BLaER1 (cell line): ENCODE measurements at regions not wholly inside any gene's neighbourhood (a gene's known extent, or its start where the extent isn't known, plus 50 kb on each side); places are given as distances from the start of the nearest gene placed in this dataset.
A peak's percentile ranks its signal among the peaks of the same experiment; 100 is the strongest.

Experiments used
- H3K27ac ChIP-seq: shearing (Covaris generic); formaldehyde crosslinking; 2 replicates; pipeline ENCODE4 v1.8.1; 2022
- H3K27me3 ChIP-seq: shearing (Covaris generic); formaldehyde crosslinking; 2 replicates; pipeline ENCODE4 v1.8.1; 2022
- H3K36me3 ChIP-seq: shearing (Covaris generic); formaldehyde crosslinking; 2 replicates; pipeline ENCODE4 v1.8.1; 2022
- H3K4me1 ChIP-seq: shearing (Covaris generic); formaldehyde crosslinking; 2 replicates; pipeline ENCODE4 v1.8.1; 2022
- H3K4me2 ChIP-seq: shearing (Covaris generic); formaldehyde crosslinking; 2 replicates; pipeline ENCODE4 v1.8.1; 2022
- H3K4me3 ChIP-seq: shearing (Covaris generic); formaldehyde crosslinking; 2 replicates; pipeline ENCODE4 v1.8.1; 2022
- H3K9ac ChIP-seq: shearing (Covaris generic); formaldehyde crosslinking; 2 replicates; pipeline ENCODE4 v1.8.1; 2022
- H3K9me3 ChIP-seq: shearing (Covaris generic); formaldehyde crosslinking; 2 replicates; pipeline ENCODE4 v1.8.1; 2022
- H4K20me1 ChIP-seq: shearing (Covaris generic); formaldehyde crosslinking; 2 replicates; pipeline ENCODE4 v1.8.1; 2022
- Cebpa-rat ChIP-seq: shearing (Covaris generic); IDR thresholded peaks from 2 replicates; pipeline ENCODE4 v1.8.1; 2022

DNA sequence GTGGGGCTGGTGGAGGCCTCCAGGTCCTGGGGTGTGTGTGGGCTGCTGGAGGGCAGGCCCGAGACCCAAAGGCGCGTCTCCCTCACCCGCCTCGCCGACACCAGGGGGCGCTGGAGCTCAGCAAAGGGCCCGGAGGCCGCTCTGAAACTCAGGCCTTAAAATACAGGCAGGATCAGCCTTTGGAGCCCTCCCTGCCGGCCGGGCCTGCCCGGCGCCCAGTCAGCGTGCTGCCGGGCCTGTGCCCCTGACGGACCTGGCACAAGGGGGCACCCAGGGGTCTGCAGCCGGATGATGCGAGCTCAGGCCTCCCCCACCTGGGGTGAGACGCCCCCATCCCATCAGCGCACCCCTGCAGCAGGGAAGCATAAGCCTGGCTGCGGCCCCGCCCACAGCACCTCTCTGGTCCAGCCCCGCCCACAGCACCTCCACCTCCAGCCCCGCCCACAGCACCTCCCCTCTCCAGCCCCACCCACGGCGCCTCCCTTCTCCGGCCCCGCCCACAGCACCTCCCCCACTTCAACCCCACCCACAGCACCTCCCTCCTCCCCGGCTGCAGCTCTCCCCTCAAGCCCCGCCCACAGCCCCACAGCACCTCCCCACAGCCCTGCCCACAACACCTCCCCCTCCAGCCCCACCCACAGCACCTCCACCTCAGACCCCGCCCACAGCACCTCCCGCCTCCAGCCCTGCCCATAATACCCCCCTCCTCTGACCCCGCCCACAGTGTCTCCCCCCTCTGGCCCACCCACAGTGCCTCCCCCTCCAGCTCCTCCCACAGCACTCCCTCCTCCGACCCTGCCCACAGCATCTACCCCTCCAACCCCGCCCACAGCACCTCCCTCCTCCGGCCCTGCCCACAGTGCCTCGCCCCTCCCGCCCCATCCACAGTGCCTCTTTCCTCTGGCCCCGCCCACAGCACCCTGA is 92.8 kb upstream of the OTOS start:
- H3K36me3 ChIP-seq: no peaks in the 10 kb centered on the region
- H4K20me1 ChIP-seq: 0 out of 2 replicates have a peak, but pooled peaks cover 6% of the 10 kb centered on the region
- no peak for TF ChIP-seq Cebpa-rat
- peak overlapping the region; percentile 49; the same call in 1 of the 2 replicates for H3K9ac ChIP-seq
- H3K27me3 ChIP-seq: no peaks in the 10 kb centered on the region
- peaks cover 13% of the 10 kb centered on the region for H3K9me3 ChIP-seq
- peak overlapping the region; percentile 78 for H3K27ac ChIP-seq
- peak overlapping the region; percentile 57 for H3K4me3 ChIP-seq
- peaks cover 84% of the 10 kb centered on the region for H3K4me1 ChIP-seq
- peak overlapping the region; percentile 90 for H3K4me2 ChIP-seq

DNA sequence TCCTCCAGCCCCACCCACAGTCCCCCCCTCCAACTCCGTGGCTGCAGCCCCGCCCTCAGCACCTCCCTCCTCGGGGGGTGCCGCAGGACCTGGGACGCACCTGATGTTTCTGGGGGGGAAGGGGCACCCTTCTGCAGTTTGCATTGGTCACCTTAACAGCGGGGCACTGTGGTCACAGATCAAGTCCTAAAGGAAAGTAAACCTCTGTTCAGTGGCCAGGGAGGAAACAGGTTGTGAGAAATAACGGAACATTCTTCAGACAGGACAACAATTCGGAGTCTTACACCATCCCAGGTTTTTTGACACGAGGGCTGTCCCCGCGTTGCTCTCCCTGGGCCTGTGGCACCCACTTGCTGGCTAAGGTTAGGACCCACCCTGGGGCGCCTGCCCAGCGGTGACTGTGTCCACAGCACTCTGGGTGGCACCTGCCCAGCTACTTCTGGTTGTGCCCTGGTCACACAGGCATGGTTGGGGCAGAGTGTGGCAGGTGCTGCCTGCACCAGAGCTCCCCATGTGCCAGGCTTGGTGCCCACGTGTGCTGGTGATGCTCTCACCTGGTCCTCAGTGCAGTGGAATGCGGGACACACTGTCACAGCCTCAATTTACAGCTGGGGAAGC is 93.5 kb upstream of the OTOS start:
- Histone ChIP-seq H3K27ac (peak overlapping the region; percentile 63), H3K4me2 (peak overlapping the region; percentile 77), H3K9ac (no peak overlapping the region), H3K27me3 (no peaks in the 10 kb centered on the region), H3K9me3 (peaks cover 5% of the 10 kb centered on the region), H3K4me3 (no peak overlapping the region), H3K4me1 (peaks cover 84% of the 10 kb centered on the region), H4K20me1 (0 out of 2 replicates have a peak, but pooled peaks cover 6% of the 10 kb centered on the region), H3K36me3 (no peaks in the 10 kb centered on the region)
- TF ChIP-seq Cebpa-rat: no peak

DNA sequence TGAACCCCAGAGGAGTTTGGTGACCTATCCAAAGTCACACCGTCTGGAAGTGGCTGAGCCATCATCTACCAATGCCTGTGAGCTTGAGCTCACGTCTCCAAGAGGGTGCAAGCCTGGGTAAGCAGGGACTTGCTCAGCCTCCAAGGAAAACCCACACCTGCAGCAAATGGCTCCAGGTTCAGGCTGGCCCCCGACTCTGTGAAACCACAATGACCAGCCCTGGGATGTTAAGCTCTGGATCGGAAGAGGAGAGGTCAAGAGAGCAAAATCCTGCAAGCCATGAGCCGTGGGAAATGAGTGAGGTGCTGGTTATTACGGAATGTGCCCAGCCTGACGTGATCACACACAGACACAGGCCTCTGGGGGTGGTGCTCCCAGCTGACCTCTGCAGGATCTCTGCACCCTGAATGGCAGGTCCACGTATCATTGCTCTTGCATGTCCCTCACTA is 94.1 kb upstream of the OTOS start:
- peak overlapping the region; percentile 77 for H3K4me2 ChIP-seq
- no peaks in the 10 kb centered on the region for H3K27me3 ChIP-seq
- peaks cover 78% of the 10 kb centered on the region for H3K4me1 ChIP-seq
- no peak overlapping the region for H3K9ac ChIP-seq
- 0 out of 2 replicates have a peak, but pooled peaks cover 6% of the 10 kb centered on the region for H4K20me1 ChIP-seq
- no peak for TF ChIP-seq Cebpa-rat
- H3K36me3 ChIP-seq: no peaks in the 10 kb centered on the region
- H3K27ac ChIP-seq: peak overlapping the region; percentile 63; the same call in 1 of the 2 replicates
- H3K4me3 ChIP-seq: no peak overlapping the region
- no peaks in the 10 kb centered on the region; the same call in 1 of the 2 replicates for H3K9me3 ChIP-seq

DNA sequence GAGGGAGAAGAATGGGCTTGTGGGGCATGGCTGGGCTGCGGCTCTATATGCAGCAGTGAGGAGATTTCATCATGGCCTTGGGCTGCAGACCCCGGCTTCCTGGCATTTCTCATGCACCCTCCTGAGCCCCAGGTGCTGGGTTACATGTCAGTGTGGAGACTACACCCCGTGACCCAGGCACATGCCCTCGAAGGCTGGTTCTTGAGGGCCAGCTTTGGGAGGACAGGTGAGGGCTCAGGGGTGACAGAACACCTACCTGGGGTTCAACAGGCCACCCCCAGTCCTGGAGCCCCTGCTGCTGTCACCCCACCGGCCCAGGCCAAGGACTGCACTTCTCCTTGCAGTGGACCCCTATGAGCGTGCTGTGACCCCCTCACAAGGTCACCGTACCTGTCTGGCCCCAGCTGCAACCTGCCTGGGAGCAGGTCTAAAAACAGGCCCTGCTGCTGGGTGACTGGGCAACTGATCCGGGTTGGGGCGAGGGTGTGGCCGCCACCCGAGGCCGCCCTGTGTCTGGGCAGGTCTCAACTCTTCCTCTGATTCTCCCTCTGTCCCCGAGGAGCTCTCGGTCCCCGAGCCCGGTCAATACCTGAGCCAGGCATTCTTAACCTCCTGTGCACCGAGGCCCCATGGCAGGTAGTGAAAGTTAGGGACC is 94.8 kb upstream of the OTOS start:
- Histone ChIP-seq H3K4me3 (no peak overlapping the region), H3K36me3 (no peaks in the 10 kb centered on the region), H3K9me3 (no peaks in the 10 kb centered on the region), H3K27me3 (no peaks in the 10 kb centered on the region), H4K20me1 (0 out of 2 replicates have a peak, but pooled peaks cover 6% of the 10 kb centered on the region), H3K4me1 (peaks cover 73% of the 10 kb centered on the region), H3K9ac (no peak overlapping the region), H3K27ac (peak overlapping the region; percentile 35; the same call in 1 of the 2 replicates), H3K4me2 (peak overlapping the region; percentile 77)
- no peak for TF ChIP-seq Cebpa-rat

DNA sequence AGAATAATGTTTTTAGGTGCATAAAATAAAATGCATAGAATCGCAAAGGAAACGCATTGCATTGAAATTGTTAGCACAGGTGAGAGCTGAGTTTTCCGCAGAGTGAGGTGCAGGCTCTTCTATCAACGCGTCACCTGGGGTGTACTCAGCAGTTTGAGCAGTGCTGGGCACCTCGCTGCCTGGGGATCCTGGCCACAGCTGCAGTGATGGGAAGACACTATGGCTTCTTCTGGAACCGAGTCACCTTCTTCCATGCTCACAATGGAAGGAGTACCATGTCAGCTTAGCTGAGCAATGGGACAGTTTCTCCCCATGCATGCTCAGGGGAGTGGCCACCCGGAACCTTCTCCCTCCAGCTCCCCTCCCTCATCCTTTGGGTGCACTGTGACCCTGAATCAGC is 95.4 kb upstream of the OTOS start:
- H3K4me2 ChIP-seq: peak overlapping the region; percentile 77
- H3K36me3 ChIP-seq: no peaks in the 10 kb centered on the region
- peaks cover 73% of the 10 kb centered on the region for H3K4me1 ChIP-seq
- H3K9ac ChIP-seq: peak overlapping the region; percentile 43
- no peaks in the 10 kb centered on the region for H3K9me3 ChIP-seq
- 0 out of 2 replicates have a peak, but pooled peaks cover 6% of the 10 kb centered on the region for H4K20me1 ChIP-seq
- H3K27me3 ChIP-seq: no peaks in the 10 kb centered on the region
- TF ChIP-seq Cebpa-rat: no peak
- H3K27ac ChIP-seq: peak overlapping the region; percentile 60
- no peak overlapping the region for H3K4me3 ChIP-seq

DNA sequence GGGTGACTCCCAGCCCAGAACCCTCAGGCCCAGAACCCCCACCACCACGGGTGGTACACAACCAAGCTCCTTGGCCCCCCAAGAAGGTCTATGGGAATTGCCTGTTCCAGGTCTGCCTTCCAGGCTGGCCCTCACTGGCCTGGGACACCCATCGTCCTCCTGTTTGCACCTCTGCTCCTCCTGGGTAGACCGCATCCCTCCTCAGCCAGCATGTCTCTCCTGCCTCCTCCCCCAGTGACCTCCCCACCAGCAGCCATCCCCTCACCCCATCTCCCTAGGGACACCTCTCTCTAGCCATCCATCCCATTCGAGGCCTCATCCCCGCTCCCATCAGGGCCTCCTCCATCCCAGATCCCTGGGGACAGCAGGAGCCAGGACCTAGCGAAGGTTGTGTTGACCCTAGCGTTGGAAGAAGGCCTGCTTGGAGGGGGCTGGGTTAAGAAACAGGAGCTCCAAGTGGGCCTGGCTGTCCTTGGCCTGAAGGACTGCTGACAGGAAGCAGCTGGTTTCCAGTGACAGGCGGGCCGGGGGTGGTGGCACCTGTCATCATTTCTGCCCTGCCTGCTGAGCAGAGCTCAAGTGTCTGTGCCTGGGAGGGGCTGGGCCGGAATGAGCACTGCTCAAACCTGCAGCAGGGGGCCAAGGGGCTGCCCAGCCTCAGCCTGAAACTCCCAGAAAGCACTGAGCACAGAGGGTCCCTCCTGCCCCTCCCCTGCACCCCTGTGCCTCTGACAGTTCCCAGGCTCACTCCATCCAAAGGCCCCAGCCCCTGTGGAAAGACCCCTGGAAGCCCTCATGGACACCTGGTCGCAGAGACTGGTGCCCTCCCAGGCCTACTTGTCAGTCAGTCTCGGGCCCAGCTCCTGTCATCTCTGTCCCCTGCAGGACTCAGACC is 96.0 kb upstream of the OTOS start:
- H4K20me1 ChIP-seq: 0 out of 2 replicates have a peak, but pooled peaks cover 6% of the 10 kb centered on the region
- H3K9me3 ChIP-seq: no peaks in the 10 kb centered on the region
- H3K27me3 ChIP-seq: no peaks in the 10 kb centered on the region
- peak overlapping the region; percentile 43 for H3K9ac ChIP-seq
- peaks cover 66% of the 10 kb centered on the region for H3K4me1 ChIP-seq
- H3K36me3 ChIP-seq: no peaks in the 10 kb centered on the region
- no peak for TF ChIP-seq Cebpa-rat
- H3K4me3 ChIP-seq: no peak overlapping the region
- H3K4me2 ChIP-seq: peak overlapping the region; percentile 77
- H3K27ac ChIP-seq: peak overlapping the region; percentile 60

DNA sequence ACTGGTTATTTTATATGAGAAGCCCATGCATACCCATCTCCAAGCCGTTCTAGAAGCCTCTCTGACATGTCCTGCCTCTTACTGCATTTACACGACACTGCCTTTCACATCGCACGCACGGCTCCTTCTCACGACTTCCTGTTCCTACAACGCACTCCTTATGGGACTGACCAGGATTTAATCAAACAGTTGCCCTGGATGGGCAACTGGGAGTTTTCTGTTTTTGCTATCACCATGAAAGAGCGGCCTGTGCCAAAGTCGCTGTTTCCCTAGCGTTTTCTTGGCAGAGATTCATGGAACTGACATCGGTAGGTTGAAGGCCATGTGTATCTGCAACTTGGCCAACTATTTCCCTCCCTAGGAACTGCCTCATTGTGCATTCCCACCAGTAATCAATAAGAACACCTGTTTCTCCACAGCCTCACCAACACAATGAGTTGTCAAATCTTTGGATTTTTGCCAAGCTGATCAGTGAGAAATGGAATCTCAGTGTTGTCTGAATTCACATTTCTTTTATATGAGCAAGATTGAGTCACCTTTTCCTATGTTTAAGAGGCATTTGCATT is 97.2 kb upstream of the OTOS start:
- Histone ChIP-seq H3K27ac (no peak overlapping the region), H3K4me2 (no peak overlapping the region), H3K4me3 (no peak overlapping the region), H3K4me1 (peaks cover 54% of the 10 kb centered on the region), H3K27me3 (no peaks in the 10 kb centered on the region), H3K36me3 (no peaks in the 10 kb centered on the region), H3K9ac (no peak overlapping the region), H4K20me1 (0 out of 2 replicates have a peak, but pooled peaks cover 6% of the 10 kb centered on the region), H3K9me3 (no peaks in the 10 kb centered on the region)
- TF ChIP-seq Cebpa-rat: no peak

DNA sequence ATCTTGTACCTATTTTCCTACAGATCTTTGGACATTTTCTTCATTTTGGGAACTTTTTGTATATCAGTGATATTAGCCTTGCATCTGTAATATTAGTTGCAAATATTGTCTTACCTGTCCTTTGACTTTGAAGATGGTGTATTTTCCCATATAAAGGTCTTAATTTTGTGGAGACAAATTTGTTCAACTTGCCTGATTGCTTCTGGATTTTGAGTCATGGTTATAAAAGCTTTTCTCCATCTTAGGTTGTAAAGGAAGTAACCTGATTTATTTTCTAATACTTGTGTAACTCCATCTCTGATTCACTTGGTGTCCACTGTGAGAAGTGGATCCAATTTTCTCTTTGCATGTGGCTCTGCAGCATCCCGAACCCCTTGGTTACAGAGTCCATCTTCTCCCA is 97.7 kb upstream of the OTOS start:
- Histone ChIP-seq H3K9ac (no peak overlapping the region), H4K20me1 (0 out of 2 replicates have a peak, but pooled peaks cover 6% of the 10 kb centered on the region), H3K9me3 (no peaks in the 10 kb centered on the region), H3K4me1 (peaks cover 49% of the 10 kb centered on the region), H3K36me3 (no peaks in the 10 kb centered on the region), H3K4me2 (no peak overlapping the region), H3K27me3 (no peaks in the 10 kb centered on the region), H3K4me3 (no peak overlapping the region), H3K27ac (no peak overlapping the region)
- no peak for TF ChIP-seq Cebpa-rat
